ENCODE measurements at regions not wholly inside any gene's neighbourhood (a gene's known extent, or its start where the extent isn't known, plus 50 kb on each side); places are given as distances from the start of the nearest gene placed in this dataset.

GRCh38 chr9:71361357-71361756, 239.9 kb upstream of the TRPM3 start:
- no peaks in the 10 kb centered on the region for H3K27me3 Mint-ChIP-seq (ENCODE audit: low read depth in 2 of 2)
- no peak overlapping the region for H3K27ac Mint-ChIP-seq
- H3K36me3 Mint-ChIP-seq = no peaks in the 10 kb centered on the region
- DNase-seq = no peak
- intact Hi-C loops (cut with micrococcal nuclease) = no loop called here
- no peak overlapping the region for H3K27ac ChIP-seq (ENCODE audit: low read length)
- TF ChIP-seq CTCF (IDR thresholded peaks at IDR 0.05) = no peak
- no peak overlapping the region for H3K4me3 ChIP-seq (ENCODE audit: low read length)
- no peak for ATAC-seq
- no peaks in the 10 kb centered on the region for H3K9me3 Mint-ChIP-seq
- H3K4me1 ChIP-seq (ENCODE audit: control insufficient read depth, insufficient read depth, low read length) = no peaks in the 10 kb centered on the region
- WGBS (ENCODE audit: insufficient coverage) = 69% methylated on average over 2 of the region's 2 CpGs
- no peaks in the 10 kb centered on the region for H3K9me3 ChIP-seq (ENCODE audit: control insufficient read depth, insufficient read depth, low read length)
- no peaks in the 10 kb centered on the region for H3K27me3 ChIP-seq (ENCODE audit: control insufficient read depth, insufficient read depth, low read length)
- H3K4me3 Mint-ChIP-seq = no peak overlapping the region
- no peaks in the 10 kb centered on the region for H3K4me1 Mint-ChIP-seq
- H3K36me3 ChIP-seq (ENCODE audit: control insufficient read depth, insufficient read depth, low read length) = no peaks in the 10 kb centered on the region

GRCh38 chr9:71357346-71357745, 235.9 kb upstream of the TRPM3 start:
- H3K27ac ChIP-seq (ENCODE audit: low read length) = no peak overlapping the region
- ATAC-seq = no peak

GRCh38 chr9:71355884-71356283, 234.5 kb upstream of the TRPM3 start:
- intact Hi-C loops (cut with micrococcal nuclease) = no loop called here
- Histone ChIP-seq H3K9me3 (ENCODE audit: control insufficient read depth, insufficient read depth, low read length) (no peaks in the 10 kb centered on the region), H3K27ac (ENCODE audit: low read length) (no peak overlapping the region), H3K4me1 (ENCODE audit: control insufficient read depth, insufficient read depth, low read length) (no peaks in the 10 kb centered on the region), H3K4me3 (ENCODE audit: low read length) (no peak overlapping the region), H3K36me3 (ENCODE audit: control insufficient read depth, insufficient read depth, low read length) (no peaks in the 10 kb centered on the region), H3K27me3 (ENCODE audit: control insufficient read depth, insufficient read depth, low read length) (no peaks in the 10 kb centered on the region)
- 66% methylated on average over 3 of the region's 4 CpGs for WGBS (ENCODE audit: insufficient coverage)
- no peak overlapping the region for H3K4me3 Mint-ChIP-seq
- H3K36me3 Mint-ChIP-seq = no peaks in the 10 kb centered on the region
- no peaks in the 10 kb centered on the region for H3K27me3 Mint-ChIP-seq (ENCODE audit: low read depth in 2 of 2)
- no peaks in the 10 kb centered on the region for H3K4me1 Mint-ChIP-seq
- DNase-seq (no peak), ATAC-seq (no peak)
- no peak for TF ChIP-seq CTCF (IDR thresholded peaks at IDR 0.05)
- peaks cover 0 to 4% of the 10 kb centered on the region in 2 donors for H3K9me3 Mint-ChIP-seq
- H3K27ac Mint-ChIP-seq = no peak overlapping the region

More at GRCh38 chr9:71357346-71357745, 235.9 kb upstream of the TRPM3 start:
- WGBS (ENCODE audit: insufficient coverage) = 67% methylated on average over 4 of the region's 4 CpGs
- H3K4me3 Mint-ChIP-seq = no peak overlapping the region
- intact Hi-C loops (cut with micrococcal nuclease) = no loop called here
- H3K4me1 Mint-ChIP-seq = no peaks in the 10 kb centered on the region
- no peaks in the 10 kb centered on the region for H3K27me3 Mint-ChIP-seq (ENCODE audit: low read depth in 2 of 2)
- H3K27me3 ChIP-seq (ENCODE audit: control insufficient read depth, insufficient read depth, low read length) = no peaks in the 10 kb centered on the region
- H3K4me3 ChIP-seq (ENCODE audit: low read length) = no peak overlapping the region
- no peaks in the 10 kb centered on the region for H3K36me3 ChIP-seq (ENCODE audit: control insufficient read depth, insufficient read depth, low read length)
- H3K9me3 Mint-ChIP-seq = peaks cover 0 to 2% of the 10 kb centered on the region in 2 donors
- no peaks in the 10 kb centered on the region for H3K9me3 ChIP-seq (ENCODE audit: control insufficient read depth, insufficient read depth, low read length)
- no peak for TF ChIP-seq CTCF (IDR thresholded peaks at IDR 0.05)
- H3K36me3 Mint-ChIP-seq = no peaks in the 10 kb centered on the region
- H3K4me1 ChIP-seq (ENCODE audit: control insufficient read depth, insufficient read depth, low read length) = no peaks in the 10 kb centered on the region
- H3K27ac Mint-ChIP-seq = no peak overlapping the region
- no peak for DNase-seq

- Mint-ChIP-seq H3K27ac (no peak overlapping the region), H3K27me3 (ENCODE audit: low read depth in 2 of 2) (no peaks in the 10 kb centered on the region), H3K4me1 (no peaks in the 10 kb centered on the region), H3K4me3 (no peak overlapping the region), H3K9me3 (peaks cover 0 to 4% of the 10 kb centered on the region in 2 donors), H3K36me3 (no peaks in the 10 kb centered on the region)
- no peaks in the 10 kb centered on the region for H3K4me1 ChIP-seq (ENCODE audit: control insufficient read depth, insufficient read depth, low read length)
- H3K36me3 ChIP-seq (ENCODE audit: control insufficient read depth, insufficient read depth, low read length) = no peaks in the 10 kb centered on the region
- H3K27me3 ChIP-seq (ENCODE audit: control insufficient read depth, insufficient read depth, low read length) = no peaks in the 10 kb centered on the region
- TF ChIP-seq CTCF (IDR thresholded peaks at IDR 0.05) = no peak
- no peak overlapping the region for H3K27ac ChIP-seq (ENCODE audit: low read length)
- no peak overlapping the region for H3K4me3 ChIP-seq (ENCODE audit: low read length)
- intact Hi-C loops (cut with micrococcal nuclease) = no loop called here
- 97% methylated on average over 2 of the region's 2 CpGs for WGBS (ENCODE audit: insufficient coverage)
- DNase-seq (no peak), ATAC-seq (no peak)
- no peaks in the 10 kb centered on the region for H3K9me3 ChIP-seq (ENCODE audit: control insufficient read depth, insufficient read depth, low read length)
Measured at GRCh38 chr9:71353720-71354119, 232.3 kb upstream of the TRPM3 start.
